OCI-LY1 (cell line): ENCODE measurements at regions not wholly inside any gene's neighbourhood (a gene's known extent, or its start where the extent isn't known, plus 50 kb on each side); places are given as distances from the start of the nearest gene placed in this dataset.

Experiments
- H2AFZ ChIP-seq: fragments of 200-600 bp; sonication (generic), shearing (Covaris generic); 2 replicates; pipeline ENCODE4 v1.6.0; 2014; ENCODE audit warnings: antibody characterized with exemption, mild to moderate bottlenecking, low read length
- H3F3A ChIP-seq: fragments of 200-600 bp; sonication (generic), shearing (Covaris generic); 2 replicates; pipeline ENCODE4 v1.6.0; 2014; ENCODE audit warnings: mild to moderate bottlenecking, antibody characterized with exemption, low read length, moderate library complexity; ENCODE audit not compliant: insufficient read depth
- H3K27ac ChIP-seq: fragments of 200-600 bp; sonication (generic); 2 replicates; pipeline ENCODE4 v1.5.1; 2014; ENCODE audit warnings: low read length, mixed run types, mild to moderate bottlenecking, low read depth; ENCODE audit not compliant: poor library complexity, severe bottlenecking
- H3K27me3 ChIP-seq: fragments of 200-600 bp; sonication (generic); 2 replicates; pipeline ENCODE4 v1.6.0; 2014; ENCODE audit warnings: antibody characterized with exemption, mild to moderate bottlenecking, low read length, moderate library complexity; ENCODE audit not compliant: insufficient read depth
- H3K36me3 ChIP-seq: fragments of 200-600 bp; sonication (generic); 2 replicates; pipeline ENCODE4 v1.6.1; 2014; ENCODE audit warnings: mild to moderate bottlenecking, antibody characterized with exemption, low read length, moderate library complexity, mixed read lengths; ENCODE audit not compliant: insufficient read depth
- H3K4me1 ChIP-seq: fragments of 200-600 bp; sonication (generic); 2 replicates; pipeline ENCODE4 v1.5.1; 2014; ENCODE audit warnings: mild to moderate bottlenecking, low read length, moderate library complexity; ENCODE audit not compliant: insufficient read depth, severe bottlenecking
- H3K4me2 ChIP-seq: fragments of 200-600 bp; sonication (generic), shearing (Covaris generic); 2 replicates; pipeline ENCODE4 v1.6.1; 2014; ENCODE audit warnings: low read length
- H3K4me3 ChIP-seq: fragments of 200-600 bp; sonication (generic); 2 replicates; pipeline ENCODE4 v1.5.1; 2014; ENCODE audit warnings: low read length, low read depth, mild to moderate bottlenecking, mixed read lengths; ENCODE audit not compliant: poor library complexity, severe bottlenecking
- H3K79me2 ChIP-seq: fragments of 200-600 bp; shearing (Covaris generic); 2 replicates; pipeline ENCODE4 v1.6.1; 2016; ENCODE audit warnings: mixed run types, low read length, mixed read lengths; ENCODE audit not compliant: insufficient read depth
- H3K9ac ChIP-seq: fragments of 200-600 bp; sonication (generic), shearing (Covaris generic); 2 replicates; pipeline ENCODE4 v1.6.1; 2014; ENCODE audit warnings: mild to moderate bottlenecking, low read length, mixed read lengths
- H3K9me2 ChIP-seq: fragments of 200-600 bp; sonication (generic), shearing (Covaris generic); 2 replicates; pipeline ENCODE4 v1.6.1; 2014; ENCODE audit warnings: low read depth, mild to moderate bottlenecking, low read length, mixed read lengths
- H3K9me3 ChIP-seq: fragments of 200-600 bp; shearing (Covaris generic); 2 replicates; pipeline ENCODE4 v1.6.1; 2014; ENCODE audit warnings: low read length, mixed read lengths
- H4K20me1 ChIP-seq: fragments of 200-600 bp; sonication (generic), shearing (Covaris generic); 2 replicates; pipeline ENCODE4 v1.6.0; 2016; ENCODE audit warnings: mild to moderate bottlenecking, low read length; ENCODE audit not compliant: insufficient read depth
- CTCF ChIP-seq: fragments of 200-600 bp; sonication (generic), shearing (Covaris generic); IDR thresholded peaks from 2 replicates; pipeline ENCODE4 v1.5.1; 2017; ENCODE audit warnings: mild to moderate bottlenecking, antibody characterized with exemption, low read length, moderate library complexity, mixed read lengths
- EZH2 ChIP-seq: fragments of 200-600 bp; sonication (generic), shearing (Covaris generic); IDR thresholded peaks from 2 replicates; pipeline ENCODE4 v1.8.0; 2017; ENCODE audit warnings: borderline replicate concordance, mixed run types, mild to moderate bottlenecking, antibody characterized with exemption, low read length, moderate library complexity, mixed read lengths

GRCh38 chr9:129561594-129562281 lies 59.2 kb downstream of the C9orf50 start:
- H3K9me3 ChIP-seq, result no peaks in the 10 kb centered on the region
- H3K4me1 ChIP-seq, result no peaks in the 10 kb centered on the region
- no peak overlapping the region for H3K27ac ChIP-seq
- H3K4me3 ChIP-seq, result no peak overlapping the region
- H3K9me2 ChIP-seq, result no peaks in the 10 kb centered on the region
- TF ChIP-seq EZH2 (no peak), CTCF (no peak)
- no peaks in the 10 kb centered on the region for H4K20me1 ChIP-seq
- no peak overlapping the region for H2AFZ ChIP-seq
- no peaks in the 10 kb centered on the region; the same call in 1 of the 2 replicates for H3K27me3 ChIP-seq
- H3F3A ChIP-seq, result no peaks in the 10 kb centered on the region
- H3K9ac ChIP-seq, result no peak overlapping the region
- no peaks in the 10 kb centered on the region for H3K79me2 ChIP-seq
- H3K36me3 ChIP-seq, result no peaks in the 10 kb centered on the region
- no peak overlapping the region for H3K4me2 ChIP-seq

- H3K9ac ChIP-seq, result no peak overlapping the region
These were observed 60.0 kb downstream of the C9orf50 start for GRCh38 chr9:129560881-129561306.

GRCh38 chr9:129559506-129559881 lies 61.4 kb downstream of the C9orf50 start:
- H3K4me2 ChIP-seq, result no peak overlapping the region

More at GRCh38 chr9:129560881-129561306, 60.0 kb downstream of the C9orf50 start:
- Histone ChIP-seq H3F3A (no peaks in the 10 kb centered on the region), H3K4me2 (no peak overlapping the region), H3K27me3 (no peaks in the 10 kb centered on the region; the same call in 1 of the 2 replicates), H3K4me1 (no peaks in the 10 kb centered on the region), H2AFZ (no peak overlapping the region), H4K20me1 (no peaks in the 10 kb centered on the region), H3K36me3 (no peaks in the 10 kb centered on the region), H3K4me3 (no peak overlapping the region), H3K27ac (no peak overlapping the region), H3K9me2 (no peaks in the 10 kb centered on the region), H3K79me2 (no peaks in the 10 kb centered on the region), H3K9me3 (no peaks in the 10 kb centered on the region)
- TF ChIP-seq CTCF (no peak), EZH2 (no peak)

More at GRCh38 chr9:129559506-129559881, 61.4 kb downstream of the C9orf50 start:
- no peaks in the 10 kb centered on the region for H3F3A ChIP-seq
- no peak overlapping the region for H3K4me3 ChIP-seq
- no peaks in the 10 kb centered on the region for H3K9me2 ChIP-seq
- H3K9me3 ChIP-seq, result no peaks in the 10 kb centered on the region
- no peak overlapping the region for H3K9ac ChIP-seq
- no peaks in the 10 kb centered on the region; the same call in 1 of the 2 replicates for H3K27me3 ChIP-seq
- H2AFZ ChIP-seq, result no peak overlapping the region
- TF ChIP-seq CTCF (no peak), EZH2 (no peak)
- H3K36me3 ChIP-seq, result no peaks in the 10 kb centered on the region
- no peak overlapping the region for H3K27ac ChIP-seq
- no peaks in the 10 kb centered on the region for H3K4me1 ChIP-seq
- H4K20me1 ChIP-seq, result no peaks in the 10 kb centered on the region
- H3K79me2 ChIP-seq, result no peaks in the 10 kb centered on the region
